ENCODE measurements at regions not wholly inside any gene's neighbourhood (a gene's known extent, or its start where the extent isn't known, plus 50 kb on each side); places are given as distances from the start of the nearest gene placed in this dataset.

DNA sequence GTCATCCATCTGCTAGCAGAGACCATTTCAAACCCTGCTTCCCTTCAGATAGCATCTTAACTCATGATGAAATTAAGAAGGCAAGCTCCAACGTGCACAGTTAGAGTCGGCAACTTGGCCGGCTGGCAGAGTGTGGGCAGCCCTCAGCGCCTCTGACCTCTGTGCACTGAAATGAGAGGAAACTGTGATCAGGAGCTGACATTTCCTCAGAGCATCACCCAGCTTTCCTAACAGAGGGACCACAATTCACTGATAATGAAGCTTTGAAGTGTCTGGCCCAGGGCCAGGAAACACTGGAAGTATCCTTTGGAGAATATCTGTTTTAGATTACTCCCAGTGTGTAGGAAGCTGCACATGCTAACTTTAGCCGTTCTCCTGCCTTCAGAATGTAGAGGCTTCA is 145.0 kb upstream of the ZC3H11B start:
- DNase-seq (ENCODE audit: low read depth), result peak; percentile 56
- TF ChIP-seq CTCF (conservative IDR thresholded peaks at IDR 0.05; ENCODE audit: low read depth, low read length), result no peak
- H3K4me3 ChIP-seq (ENCODE audit: low read depth, low read length), result no peak overlapping the region

DNA sequence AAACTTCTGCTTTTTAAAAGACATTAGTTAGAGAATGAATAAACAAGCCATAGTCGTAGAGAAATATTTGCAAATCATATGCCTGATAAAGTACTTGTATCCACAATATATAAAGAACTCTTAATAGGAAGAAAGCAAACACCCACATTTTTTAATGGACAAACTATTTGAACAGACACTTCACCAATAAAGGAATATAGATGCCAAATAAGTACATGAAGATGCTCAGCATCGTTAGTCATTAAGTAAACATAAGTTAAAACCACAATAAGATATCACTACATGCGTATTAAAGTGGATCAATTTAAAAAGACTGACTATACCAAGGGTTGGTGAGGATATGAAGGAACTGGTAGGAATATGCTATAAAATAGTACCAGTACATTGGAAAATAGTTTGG is 142.3 kb upstream of the ZC3H11B start:
- no peak for TF ChIP-seq CTCF (conservative IDR thresholded peaks at IDR 0.05; ENCODE audit: low read depth, low read length)
- DNase-seq (ENCODE audit: low read depth), result no peak
- H3K4me3 ChIP-seq (ENCODE audit: low read depth, low read length), result no peak overlapping the region

DNA sequence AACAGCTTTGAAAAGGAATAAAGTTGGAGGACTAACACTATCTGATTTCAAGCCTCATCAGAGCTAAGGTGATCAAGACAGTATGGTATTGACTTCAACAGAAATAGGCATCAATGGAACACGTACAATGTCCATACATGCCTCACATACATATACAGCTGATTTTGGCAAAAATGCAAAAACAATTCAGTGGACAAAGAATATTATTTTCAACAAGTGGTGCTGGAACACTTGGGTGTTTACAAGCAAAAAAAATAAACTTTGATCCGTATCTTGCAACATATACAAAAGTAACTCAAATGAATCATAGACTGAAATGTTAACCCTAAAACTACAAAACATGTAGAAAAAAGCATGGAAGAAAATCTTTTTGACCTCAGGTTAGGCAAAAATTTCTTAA is 141.9 kb upstream of the ZC3H11B start:
- no peak for TF ChIP-seq CTCF (conservative IDR thresholded peaks at IDR 0.05; ENCODE audit: low read depth, low read length)
- no peak overlapping the region for H3K4me3 ChIP-seq (ENCODE audit: low read depth, low read length)
- peak; percentile 52 for DNase-seq (ENCODE audit: low read depth)

GRCh38 chr1:219753914-219754313 is 141.0 kb upstream of the ZC3H11B start:
- H3K4me3 ChIP-seq (ENCODE audit: low read depth, low read length), result no peak overlapping the region
- DNase-seq (ENCODE audit: low read depth), result no peak
- no peak for TF ChIP-seq CTCF (conservative IDR thresholded peaks at IDR 0.05; ENCODE audit: low read depth, low read length)

GRCh38 chr1:219752645-219753044 is 139.7 kb upstream of the ZC3H11B start:
- DNase-seq (ENCODE audit: low read depth), result no peak
- no peak for TF ChIP-seq CTCF (conservative IDR thresholded peaks at IDR 0.05; ENCODE audit: low read depth, low read length)
- no peak overlapping the region for H3K4me3 ChIP-seq (ENCODE audit: low read depth, low read length)

- TF ChIP-seq CTCF (conservative IDR thresholded peaks at IDR 0.05; ENCODE audit: low read depth, low read length), result no peak
- no peak for DNase-seq (ENCODE audit: low read depth)
- H3K4me3 ChIP-seq (ENCODE audit: low read depth, low read length), result no peak overlapping the region
Measured at GRCh38 chr1:219751870-219752507, 139.1 kb upstream of the ZC3H11B start.

- no peak for DNase-seq (ENCODE audit: low read depth)
- no peak for TF ChIP-seq CTCF (conservative IDR thresholded peaks at IDR 0.05; ENCODE audit: low read depth, low read length)
- no peak overlapping the region for H3K4me3 ChIP-seq (ENCODE audit: low read depth, low read length)
Measured at GRCh38 chr1:219749370-219749769, 136.5 kb upstream of the ZC3H11B start.
